OCI-LY7 (cell line): ENCODE measurements at regions not wholly inside any gene's neighbourhood (a gene's known extent, or its start where the extent isn't known, plus 50 kb on each side); places are given as distances from the start of the nearest gene placed in this dataset.

ENCODE experiments used
- BruUV-seq: library from RNA; stranded (reverse); fragments of 400-500 nt; replicated peaks from 2 replicates; lab custom pipeline; 2021; lab: Mats Ljungman, UMichigan
- CTCF ChIA-PET: fragments of 300-600 bp; sonication (Branson Sonifier 250); formaldehyde crosslinking; loops from one replicate; lab custom pipeline; 2022; ENCODE audit warnings: antibody characterized with exemption; ENCODE audit not compliant: unreplicated experiment; lab: Charles Lee
- POLR2A ChIA-PET: fragments of 300-600 bp; sonication (Branson Sonifier 250); formaldehyde crosslinking; loops from one replicate; lab custom pipeline; 2022; ENCODE audit warnings: antibody characterized with exemption; lab: Charles Lee
- DNase-seq: peaks from one replicate; pipeline ENCODE4 v3.0.0-alpha.2; 2015; ENCODE audit warnings: low spot score
- H2AFZ ChIP-seq: fragments of 200-600 bp; sonication (generic), shearing (Covaris generic); 2 replicates; pipeline ENCODE4 v1.6.1; 2014; ENCODE audit warnings: mild to moderate bottlenecking, antibody characterized with exemption, low read length, moderate library complexity
- H3K27ac ChIP-seq: fragments of 200-600 bp; sonication (generic); 2 replicates; pipeline ENCODE4 v1.5.1; 2014; ENCODE audit warnings: mixed run types, low read depth, mild to moderate bottlenecking, moderate library complexity, low read length, inconsistent platforms; ENCODE audit not compliant: poor library complexity, severe bottlenecking
- H3K36me3 ChIP-seq: fragments of 200-600 bp; sonication (generic); 2 replicates; pipeline ENCODE4 v1.6.1; 2014; ENCODE audit warnings: mild to moderate bottlenecking, antibody characterized with exemption, low read length, moderate library complexity, mixed read lengths; ENCODE audit not compliant: insufficient read depth
- H3K4me1 ChIP-seq: fragments of 200-600 bp; sonication (generic); 2 replicates; pipeline ENCODE4 v1.5.1; 2014; ENCODE audit warnings: mild to moderate bottlenecking, low read length; ENCODE audit not compliant: insufficient read depth, poor library complexity, severe bottlenecking
- H3K4me2 ChIP-seq: fragments of 200-600 bp; sonication (generic); 2 replicates; pipeline ENCODE4 v1.6.1; 2014; ENCODE audit warnings: mild to moderate bottlenecking, low read length
- H3K4me3 ChIP-seq: fragments of 200-600 bp; sonication (generic); 2 replicates; pipeline ENCODE4 v1.5.1; 2014; ENCODE audit warnings: mild to moderate bottlenecking, low read depth, low read length; ENCODE audit not compliant: poor library complexity, severe bottlenecking
- H3K79me2 ChIP-seq: fragments of 200-600 bp; sonication (generic); 2 replicates; pipeline ENCODE4 v1.6.1; 2016; ENCODE audit warnings: low read depth, mild to moderate bottlenecking, low read length, moderate library complexity, mixed read lengths; ENCODE audit not compliant: insufficient read depth
- H3K9me2 ChIP-seq: fragments of 200-600 bp; sonication (generic); 2 replicates; pipeline ENCODE4 v1.6.1; 2016; ENCODE audit warnings: mild to moderate bottlenecking, low read length, mixed read lengths; ENCODE audit not compliant: insufficient read depth
- H3K9me3 ChIP-seq: fragments of 200-600 bp; sonication (generic); 2 replicates; pipeline ENCODE4 v1.6.1; 2014; ENCODE audit warnings: mild to moderate bottlenecking, mixed run types, low read length, mixed read lengths
- H4K20me1 ChIP-seq: fragments of 200-600 bp; sonication (generic); 2 replicates; pipeline ENCODE4 v1.6.1; 2014; ENCODE audit warnings: mild to moderate bottlenecking, antibody characterized with exemption, low read length, moderate library complexity, mixed read lengths; ENCODE audit not compliant: insufficient read depth
- CTCF ChIP-seq: fragments of 200-600 bp; sonication (generic); conservative IDR thresholded peaks from 2 replicates; pipeline ENCODE4 v1.5.1; 2014; ENCODE audit warnings: mild to moderate bottlenecking, antibody characterized with exemption, low read length, moderate library complexity, mixed read lengths
- EZH2phosphoT487 ChIP-seq: fragments of 200-600 bp; sonication (generic); IDR thresholded peaks from 2 replicates; pipeline ENCODE4 v1.6.1; 2018; ENCODE audit warnings: low read depth, borderline replicate concordance, mild to moderate bottlenecking, mixed run types, antibody characterized with exemption, low read length, moderate library complexity, mixed read lengths
- intact Hi-C: fragments of 100-400 bp; cut with micrococcal nuclease; formaldehyde crosslinking; loops from one replicate; pipeline ENCODE4 v1.10.0; 2022; ENCODE audit not compliant: unreplicated experiment

- intact Hi-C loops = no loop called here
- no peaks in the 10 kb centered on the region for H3K36me3 ChIP-seq
- no peak overlapping the region for H3K4me2 ChIP-seq
- TF ChIP-seq CTCF (no peak), EZH2phosphoT487 (no peak)
- no TSS peak for BruUV-seq
- no peaks in the 10 kb centered on the region for H3K9me3 ChIP-seq
- DNase-seq = no peak
- H3K79me2 ChIP-seq = no peaks in the 10 kb centered on the region
- no peak overlapping the region for H3K27ac ChIP-seq
- no peak overlapping the region for H3K4me3 ChIP-seq
- no peaks in the 10 kb centered on the region for H3K4me1 ChIP-seq
- CTCF ChIA-PET = no interaction called here
- no peaks in the 10 kb centered on the region for H3K9me2 ChIP-seq
- POLR2A ChIA-PET = interaction anchor here (0.6 kb wide), 1 partner anchor 436 kb away, joined by 3 read pairs; no protein-coding TSS in a partner anchor
- H2AFZ ChIP-seq = no peak overlapping the region
- no peaks in the 10 kb centered on the region for H4K20me1 ChIP-seq
These were observed 163.0 kb upstream of the HNMT start for GRCh38 chr2:137801228-137801627.

- no peaks in the 10 kb centered on the region for H3K79me2 ChIP-seq
- no peaks in the 10 kb centered on the region for H3K9me3 ChIP-seq
- BruUV-seq = no TSS peak
- ChIA-PET POLR2A (interaction anchor here (0.7 kb wide), 1 partner anchor 564 kb away, joined by 3 read pairs; no protein-coding TSS in a partner anchor), CTCF (no interaction called here)
- no peaks in the 10 kb centered on the region for H3K36me3 ChIP-seq
- H3K9me2 ChIP-seq = no peaks in the 10 kb centered on the region
- H4K20me1 ChIP-seq = no peaks in the 10 kb centered on the region
- H3K4me2 ChIP-seq = no peak overlapping the region
- H3K27ac ChIP-seq = no peak overlapping the region
- DNase-seq = no peak
- H3K4me3 ChIP-seq = no peak overlapping the region
- no peaks in the 10 kb centered on the region for H3K4me1 ChIP-seq
- intact Hi-C loops = no loop called here
- no peak overlapping the region for H2AFZ ChIP-seq
- TF ChIP-seq EZH2phosphoT487 (no peak), CTCF (no peak)
These were observed 162.2 kb upstream of the HNMT start for GRCh38 chr2:137802038-137802437.

GRCh38 chr2:137806068-137806805 is 158.0 kb upstream of the HNMT start:
- intact Hi-C loops = no loop called here
- no peak for DNase-seq
- Histone ChIP-seq H3K36me3 (no peaks in the 10 kb centered on the region), H3K27ac (no peak overlapping the region), H3K79me2 (no peaks in the 10 kb centered on the region), H2AFZ (no peak overlapping the region), H3K4me2 (no peak overlapping the region), H4K20me1 (no peaks in the 10 kb centered on the region), H3K9me2 (no peaks in the 10 kb centered on the region), H3K4me3 (no peak overlapping the region), H3K4me1 (no peaks in the 10 kb centered on the region), H3K9me3 (no peaks in the 10 kb centered on the region)
- CTCF ChIA-PET = no interaction called here
- no peak for TF ChIP-seq EZH2phosphoT487
- no peak for TF ChIP-seq CTCF
- POLR2A ChIA-PET = no interaction called here
- no TSS peak for BruUV-seq
